ENCODE measurements at regions not wholly inside any gene's neighbourhood (a gene's known extent, or its start where the extent isn't known, plus 50 kb on each side); places are given as distances from the start of the nearest gene placed in this dataset.

DNA sequence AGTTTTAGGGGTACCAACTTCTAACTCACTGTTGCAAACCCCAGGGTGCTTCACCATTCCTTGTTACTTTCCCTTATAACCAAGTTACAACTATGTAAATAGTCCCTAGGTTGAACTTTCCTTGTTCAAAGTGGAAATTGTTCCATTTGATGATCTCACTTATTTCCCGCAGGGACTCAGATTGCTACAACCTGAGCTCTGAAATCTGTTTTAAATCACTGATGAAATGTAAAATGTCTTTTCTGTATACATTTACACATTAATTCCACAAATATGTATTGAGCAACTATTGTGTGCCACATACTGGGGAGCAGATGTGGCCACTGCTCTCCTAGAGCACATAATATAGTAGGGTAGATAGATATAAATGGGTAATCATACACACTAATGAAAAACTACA is 69.1 kb upstream of the TARS1 start:
- TF ChIP-seq, protein P1, sequence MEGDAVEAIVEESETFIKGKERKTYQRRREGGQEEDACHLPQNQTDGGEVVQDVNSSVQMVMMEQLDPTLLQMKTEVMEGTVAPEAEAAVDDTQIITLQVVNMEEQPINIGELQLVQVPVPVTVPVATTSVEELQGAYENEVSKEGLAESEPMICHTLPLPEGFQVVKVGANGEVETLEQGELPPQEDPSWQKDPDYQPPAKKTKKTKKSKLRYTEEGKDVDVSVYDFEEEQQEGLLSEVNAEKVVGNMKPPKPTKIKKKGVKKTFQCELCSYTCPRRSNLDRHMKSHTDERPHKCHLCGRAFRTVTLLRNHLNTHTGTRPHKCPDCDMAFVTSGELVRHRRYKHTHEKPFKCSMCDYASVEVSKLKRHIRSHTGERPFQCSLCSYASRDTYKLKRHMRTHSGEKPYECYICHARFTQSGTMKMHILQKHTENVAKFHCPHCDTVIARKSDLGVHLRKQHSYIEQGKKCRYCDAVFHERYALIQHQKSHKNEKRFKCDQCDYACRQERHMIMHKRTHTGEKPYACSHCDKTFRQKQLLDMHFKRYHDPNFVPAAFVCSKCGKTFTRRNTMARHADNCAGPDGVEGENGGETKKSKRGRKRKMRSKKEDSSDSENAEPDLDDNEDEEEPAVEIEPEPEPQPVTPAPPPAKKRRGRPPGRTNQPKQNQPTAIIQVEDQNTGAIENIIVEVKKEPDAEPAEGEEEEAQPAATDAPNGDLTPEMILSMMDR (IDR thresholded peaks at IDR 0.05; ENCODE audit: insufficient read depth, low read depth, low read length): no peak
- TF ChIP-seq EZH2 (IDR thresholded peaks at IDR 0.05; ENCODE audit: insufficient read depth, low read length): no peak
